GM19043 (cell line): ENCODE measurements at regions not wholly inside any gene's neighbourhood (a gene's known extent, or its start where the extent isn't known, plus 50 kb on each side); places are given as distances from the start of the nearest gene placed in this dataset.

Experiments
- ATAC-seq: cut with Tn5 transposase; IDR thresholded peaks from one replicate; pipeline ENCODE4 v1.9.1; 2021; ENCODE audit warnings: low read depth; ENCODE audit not compliant: unreplicated experiment

- no peak for ATAC-seq
These were observed 64.1 kb upstream of the SIX3 start for GRCh38 chr2:44877417-44877816.

DNA sequence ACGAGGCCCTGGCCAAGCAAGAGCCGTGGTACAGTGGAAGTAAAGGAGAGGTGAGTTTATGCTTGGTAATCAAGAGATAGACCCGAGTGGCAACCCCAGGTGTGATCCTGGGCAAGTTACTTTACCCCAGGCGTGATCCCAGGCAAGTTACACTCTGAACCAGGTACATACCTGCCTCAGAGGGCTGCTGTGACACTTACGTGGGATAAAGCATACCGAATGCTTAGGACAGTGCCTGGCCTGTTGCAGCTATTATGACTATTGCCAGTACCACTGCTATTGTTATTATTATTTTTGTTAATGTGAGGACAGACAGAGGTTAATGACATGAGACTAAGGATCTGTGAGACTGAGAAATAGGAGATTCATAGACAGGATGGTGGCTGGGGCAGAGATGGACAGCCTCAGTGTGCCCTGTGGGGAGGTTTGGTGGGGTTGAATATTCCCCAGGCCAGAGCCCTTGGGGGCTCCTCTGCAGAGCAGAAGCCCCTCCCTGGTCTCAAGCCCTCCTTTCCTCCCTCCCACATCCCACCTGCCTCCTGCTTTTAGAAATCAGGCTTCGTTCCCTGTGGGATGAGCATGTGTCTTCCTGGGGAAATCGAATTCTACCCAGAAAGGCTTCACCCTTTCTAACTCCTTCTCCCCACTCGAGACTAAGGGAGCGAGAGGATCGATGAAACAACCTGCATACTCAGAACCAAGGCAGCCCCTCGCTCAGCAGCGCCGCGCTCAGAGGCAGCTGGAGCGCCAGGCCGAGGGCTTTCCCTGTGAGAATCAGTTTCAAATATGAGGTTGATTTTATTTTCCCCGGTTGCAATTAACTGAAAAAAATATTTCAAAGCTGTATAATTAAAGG is 62.0 kb upstream of the SIX3 start:
- ATAC-seq, result no peak

GRCh38 chr2:44880125-44880483 is 61.4 kb upstream of the SIX3 start:
- ATAC-seq, result no peak

GRCh38 chr2:44881856-44882255 is 59.6 kb upstream of the SIX3 start:
- ATAC-seq, result no peak

- ATAC-seq, result no peak
These were observed 58.1 kb upstream of the SIX3 start for GRCh38 chr2:44883356-44883755.

DNA sequence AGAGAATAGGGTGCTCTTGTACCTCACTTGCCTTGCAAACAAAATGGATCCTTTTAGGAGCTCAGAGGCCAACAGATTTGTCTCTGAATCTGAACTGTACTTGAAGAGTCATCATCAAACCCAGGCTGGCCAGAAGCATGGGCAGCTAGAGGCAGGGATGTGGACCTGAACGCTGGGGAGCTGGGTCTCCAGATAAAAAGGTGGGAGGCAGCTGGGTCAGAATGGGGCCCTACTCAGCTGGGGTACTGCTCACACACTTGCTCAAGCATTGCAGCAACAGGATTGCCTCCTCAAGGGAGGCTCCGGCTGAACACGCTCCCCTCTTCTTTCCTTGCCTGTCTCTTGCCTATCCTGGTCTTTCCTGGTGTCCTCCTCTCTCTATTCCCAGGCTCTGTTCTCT is 57.3 kb upstream of the SIX3 start:
- ATAC-seq, result no peak

GRCh38 chr2:44884677-44885076 is 56.8 kb upstream of the SIX3 start:
- no peak for ATAC-seq

- no peak for ATAC-seq
These were observed 55.1 kb upstream of the SIX3 start for GRCh38 chr2:44886414-44886813.

DNA sequence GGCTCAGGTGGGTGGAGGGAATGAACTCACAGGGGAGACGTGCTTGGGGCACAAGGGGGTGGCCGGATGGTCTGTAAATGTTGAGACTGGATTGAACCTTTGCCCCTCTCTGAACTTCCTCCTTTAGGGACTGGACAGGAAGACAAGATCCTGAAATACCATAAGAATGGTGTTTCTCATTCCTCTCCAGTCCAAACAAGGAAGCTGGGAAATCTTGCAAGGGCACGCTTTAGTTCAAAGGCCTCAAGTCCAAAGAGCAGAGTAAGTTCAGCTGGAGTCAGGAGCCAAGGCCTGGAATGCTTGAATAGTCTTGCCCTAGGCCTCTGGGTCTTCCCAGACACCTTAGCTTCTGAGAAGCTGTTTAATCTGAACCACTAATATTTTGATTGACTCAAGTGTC is 52.4 kb upstream of the SIX3 start:
- ATAC-seq, result no peak
